ENCODE measurements at regions not wholly inside any gene's neighbourhood (a gene's known extent, or its start where the extent isn't known, plus 50 kb on each side); places are given as distances from the start of the nearest gene placed in this dataset.

DNA sequence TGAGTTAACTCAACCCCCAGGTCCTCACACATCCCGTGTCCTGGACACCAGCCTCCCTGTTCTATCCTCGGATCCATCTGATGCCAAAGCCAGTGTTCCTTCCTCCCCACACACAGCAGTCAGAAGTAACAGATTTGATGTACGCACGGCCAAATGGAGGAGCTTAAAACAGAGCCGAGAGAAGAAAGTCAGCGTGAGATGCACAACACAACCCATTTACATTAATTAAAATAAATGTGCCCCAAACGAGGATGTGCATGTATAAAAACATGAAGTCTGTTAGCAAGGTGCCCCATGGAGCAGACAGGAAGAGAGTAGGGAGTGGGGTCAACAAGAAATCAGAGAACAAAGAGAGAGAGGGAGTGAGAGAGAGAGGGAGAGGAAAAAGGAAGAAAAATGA, 191.2 kb downstream of the HAUS1 start:
- no peak overlapping the region for H3K27ac Mint-ChIP-seq (ENCODE audit: unreplicated experiment)
- peaks cover 9% of the 10 kb centered on the region for H3K27me3 Mint-ChIP-seq (ENCODE audit: unreplicated experiment)
- no peaks in the 10 kb centered on the region for H3K9me3 Mint-ChIP-seq (ENCODE audit: unreplicated experiment)
- no peaks in the 10 kb centered on the region for H3K36me3 Mint-ChIP-seq (ENCODE audit: unreplicated experiment)
- TF ChIP-seq, protein P1, sequence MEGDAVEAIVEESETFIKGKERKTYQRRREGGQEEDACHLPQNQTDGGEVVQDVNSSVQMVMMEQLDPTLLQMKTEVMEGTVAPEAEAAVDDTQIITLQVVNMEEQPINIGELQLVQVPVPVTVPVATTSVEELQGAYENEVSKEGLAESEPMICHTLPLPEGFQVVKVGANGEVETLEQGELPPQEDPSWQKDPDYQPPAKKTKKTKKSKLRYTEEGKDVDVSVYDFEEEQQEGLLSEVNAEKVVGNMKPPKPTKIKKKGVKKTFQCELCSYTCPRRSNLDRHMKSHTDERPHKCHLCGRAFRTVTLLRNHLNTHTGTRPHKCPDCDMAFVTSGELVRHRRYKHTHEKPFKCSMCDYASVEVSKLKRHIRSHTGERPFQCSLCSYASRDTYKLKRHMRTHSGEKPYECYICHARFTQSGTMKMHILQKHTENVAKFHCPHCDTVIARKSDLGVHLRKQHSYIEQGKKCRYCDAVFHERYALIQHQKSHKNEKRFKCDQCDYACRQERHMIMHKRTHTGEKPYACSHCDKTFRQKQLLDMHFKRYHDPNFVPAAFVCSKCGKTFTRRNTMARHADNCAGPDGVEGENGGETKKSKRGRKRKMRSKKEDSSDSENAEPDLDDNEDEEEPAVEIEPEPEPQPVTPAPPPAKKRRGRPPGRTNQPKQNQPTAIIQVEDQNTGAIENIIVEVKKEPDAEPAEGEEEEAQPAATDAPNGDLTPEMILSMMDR (IDR thresholded peaks at IDR 0.05), result no peak
- H3K4me1 Mint-ChIP-seq (ENCODE audit: unreplicated experiment), result peaks cover 8% of the 10 kb centered on the region
- no peak for DNase-seq (ENCODE audit: extremely low spot score, unreplicated experiment)
- no peak overlapping the region for H3K4me3 Mint-ChIP-seq (ENCODE audit: unreplicated experiment)

DNA sequence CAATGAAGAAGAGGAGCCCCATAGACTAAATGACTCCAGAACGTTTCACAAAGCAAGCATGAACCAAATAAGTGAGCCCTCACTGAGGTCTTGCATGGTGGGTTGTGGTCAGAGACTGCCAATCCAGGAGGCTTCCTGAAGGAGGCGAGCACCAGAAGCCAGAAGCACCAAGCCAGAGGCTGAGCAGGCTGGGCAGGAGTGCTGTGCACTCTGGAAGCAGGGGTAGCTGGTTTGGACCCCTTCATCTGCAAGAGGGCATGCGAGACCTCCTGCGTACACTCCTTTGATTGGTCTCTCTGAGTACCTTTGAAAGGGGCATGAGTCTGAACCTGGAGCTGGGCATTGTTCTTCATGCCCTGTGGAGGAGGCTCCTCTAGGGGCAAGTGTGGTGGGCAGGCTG, 192.5 kb downstream of the HAUS1 start:
- H3K27me3 Mint-ChIP-seq (ENCODE audit: unreplicated experiment), result peaks cover 15% of the 10 kb centered on the region
- H3K9me3 Mint-ChIP-seq (ENCODE audit: unreplicated experiment), result no peaks in the 10 kb centered on the region
- no peak overlapping the region for H3K4me3 Mint-ChIP-seq (ENCODE audit: unreplicated experiment)
- H3K36me3 Mint-ChIP-seq (ENCODE audit: unreplicated experiment), result no peaks in the 10 kb centered on the region
- peaks cover 8% of the 10 kb centered on the region for H3K4me1 Mint-ChIP-seq (ENCODE audit: unreplicated experiment)
- TF ChIP-seq, protein P1 (IDR thresholded peaks at IDR 0.05), result no peak
- no peak for DNase-seq (ENCODE audit: extremely low spot score, unreplicated experiment)
- no peak overlapping the region for H3K27ac Mint-ChIP-seq (ENCODE audit: unreplicated experiment)

DNA sequence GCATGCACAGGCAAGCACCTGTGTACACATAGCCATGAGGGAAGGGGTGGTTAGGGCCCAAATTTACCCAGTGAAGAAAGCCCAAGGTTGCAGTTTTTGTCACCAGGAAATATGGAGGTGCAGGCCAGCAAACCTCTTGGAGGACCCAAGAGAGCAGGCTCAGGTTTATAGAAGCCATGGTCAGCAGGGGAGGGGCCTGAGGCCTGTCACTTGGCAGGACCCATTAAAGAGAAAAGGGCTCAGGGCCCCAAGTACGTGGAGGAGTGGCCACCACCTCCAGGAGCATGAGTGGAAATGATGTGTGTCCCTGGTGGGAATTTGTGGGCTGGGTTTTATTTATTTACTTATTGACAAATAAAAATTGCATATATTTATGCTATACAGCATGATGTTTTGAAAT, 192.9 kb downstream of the HAUS1 start:
- Mint-ChIP-seq H3K4me1 (ENCODE audit: unreplicated experiment) (peaks cover 8% of the 10 kb centered on the region), H3K36me3 (ENCODE audit: unreplicated experiment) (no peaks in the 10 kb centered on the region), H3K4me3 (ENCODE audit: unreplicated experiment) (no peak overlapping the region), H3K27ac (ENCODE audit: unreplicated experiment) (no peak overlapping the region), H3K9me3 (ENCODE audit: unreplicated experiment) (no peaks in the 10 kb centered on the region), H3K27me3 (ENCODE audit: unreplicated experiment) (peaks cover 15% of the 10 kb centered on the region)
- TF ChIP-seq, protein P1 (IDR thresholded peaks at IDR 0.05), result no peak
- no peak for DNase-seq (ENCODE audit: extremely low spot score, unreplicated experiment)

DNA sequence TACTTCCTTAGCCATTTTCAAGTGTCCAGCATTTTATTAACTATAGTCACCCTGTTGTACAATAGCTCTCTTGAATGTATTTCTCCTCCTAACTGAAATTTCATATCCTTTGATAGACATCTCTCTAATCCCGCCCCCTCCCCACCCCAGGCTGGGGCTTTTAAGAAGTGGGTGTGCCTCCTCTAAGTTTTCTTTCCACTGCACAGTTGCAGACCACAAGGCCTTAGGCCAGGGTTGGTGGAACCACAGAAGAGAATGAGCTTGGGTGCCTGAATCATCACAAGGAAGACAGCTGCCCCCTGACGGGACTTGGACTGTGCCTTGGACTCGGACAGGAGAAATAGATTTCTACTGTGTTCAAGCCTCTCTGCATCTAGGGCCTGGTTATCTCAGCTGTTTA, 193.4 kb downstream of the HAUS1 start:
- Mint-ChIP-seq H3K27ac (ENCODE audit: unreplicated experiment) (no peak overlapping the region), H3K36me3 (ENCODE audit: unreplicated experiment) (no peaks in the 10 kb centered on the region), H3K27me3 (ENCODE audit: unreplicated experiment) (peaks cover 18% of the 10 kb centered on the region), H3K4me3 (ENCODE audit: unreplicated experiment) (no peak overlapping the region), H3K9me3 (ENCODE audit: unreplicated experiment) (no peaks in the 10 kb centered on the region), H3K4me1 (ENCODE audit: unreplicated experiment) (peaks cover 8% of the 10 kb centered on the region)
- TF ChIP-seq, protein P1 (IDR thresholded peaks at IDR 0.05), result no peak
- no peak for DNase-seq (ENCODE audit: extremely low spot score, unreplicated experiment)

DNA sequence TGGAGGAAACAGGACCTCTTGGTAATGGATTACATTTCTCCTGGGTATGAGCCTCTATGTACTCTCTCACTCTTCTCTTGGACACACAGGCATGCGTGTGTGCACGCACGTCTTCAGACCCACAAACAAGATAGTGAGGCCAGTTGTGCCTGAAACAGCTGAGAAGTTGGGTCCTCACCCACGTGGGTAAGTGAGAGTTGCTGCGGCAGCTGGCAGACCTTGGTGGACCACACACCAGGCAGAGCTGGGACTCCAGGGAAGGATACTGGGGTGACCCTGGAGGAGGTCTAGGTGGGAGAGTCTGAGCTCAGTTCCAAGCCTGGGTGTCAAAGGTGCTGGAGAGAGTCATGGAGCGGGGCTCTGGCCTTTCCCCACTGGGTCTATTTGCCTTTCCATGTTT, 194.3 kb downstream of the HAUS1 start:
- DNase-seq (ENCODE audit: extremely low spot score, unreplicated experiment), result no peak
- Mint-ChIP-seq H3K4me1 (ENCODE audit: unreplicated experiment) (peaks cover 8% of the 10 kb centered on the region), H3K4me3 (ENCODE audit: unreplicated experiment) (no peak overlapping the region), H3K27me3 (ENCODE audit: unreplicated experiment) (peaks cover 22% of the 10 kb centered on the region), H3K27ac (ENCODE audit: unreplicated experiment) (no peak overlapping the region), H3K36me3 (ENCODE audit: unreplicated experiment) (no peaks in the 10 kb centered on the region), H3K9me3 (ENCODE audit: unreplicated experiment) (no peaks in the 10 kb centered on the region)
- TF ChIP-seq, protein P1 (IDR thresholded peaks at IDR 0.05), result no peak

Data from osteocyte (in vitro differentiated cells).